ENCODE measurements at regions not wholly inside any gene's neighbourhood (a gene's known extent, or its start where the extent isn't known, plus 50 kb on each side); places are given as distances from the start of the nearest gene placed in this dataset.

DNA sequence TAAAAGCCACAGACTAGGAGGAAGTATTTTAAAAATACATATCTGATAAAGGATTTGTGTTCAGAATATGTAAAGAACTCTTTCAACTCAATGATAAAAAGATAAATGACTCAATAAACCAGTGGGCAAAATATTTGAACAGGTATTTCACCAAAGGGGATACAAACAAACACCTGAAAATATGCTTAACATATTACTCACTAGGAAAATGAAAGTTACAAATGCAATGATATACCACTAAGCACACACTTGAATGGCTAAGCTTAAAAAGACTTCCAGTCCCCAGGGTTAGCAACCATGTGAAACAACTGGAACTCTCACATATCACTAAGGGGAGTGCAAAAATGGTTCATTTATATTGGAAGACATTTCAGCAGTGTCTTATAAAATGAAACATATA is 131.6 kb downstream of the SLIT2 start:
- TF ChIP-seq STAT6 (CRISPR knock-in tag; IDR thresholded peaks at IDR 0.05) (no peak), EZH2 (IDR thresholded peaks at IDR 0.05; ENCODE audit: borderline replicate concordance, low read depth, low read length) (no peak), ZNF696 (CRISPR knock-in tag; conservative IDR thresholded peaks at IDR 0.05) (no peak), EGR1 (conservative IDR thresholded peaks at IDR 0.05) (no peak), DLX4 (CRISPR knock-in tag; IDR thresholded peaks at IDR 0.05) (no peak), SOX6 (IDR thresholded peaks at IDR 0.05) (no peak), FOSL1 (tag; conservative IDR thresholded peaks at IDR 0.05) (no peak), POLR2AphosphoS5 (IDR thresholded peaks at IDR 0.05; ENCODE audit: control insufficient read depth, insufficient read depth, low read depth, low read length) (no peak), MEF2D (tag; conservative IDR thresholded peaks at IDR 0.05; ENCODE audit: low read depth) (no peak), RFX5 (IDR thresholded peaks at IDR 0.05; ENCODE audit: low read depth, low read length) (no peak)
- TF ChIP-seq, protein P1, sequence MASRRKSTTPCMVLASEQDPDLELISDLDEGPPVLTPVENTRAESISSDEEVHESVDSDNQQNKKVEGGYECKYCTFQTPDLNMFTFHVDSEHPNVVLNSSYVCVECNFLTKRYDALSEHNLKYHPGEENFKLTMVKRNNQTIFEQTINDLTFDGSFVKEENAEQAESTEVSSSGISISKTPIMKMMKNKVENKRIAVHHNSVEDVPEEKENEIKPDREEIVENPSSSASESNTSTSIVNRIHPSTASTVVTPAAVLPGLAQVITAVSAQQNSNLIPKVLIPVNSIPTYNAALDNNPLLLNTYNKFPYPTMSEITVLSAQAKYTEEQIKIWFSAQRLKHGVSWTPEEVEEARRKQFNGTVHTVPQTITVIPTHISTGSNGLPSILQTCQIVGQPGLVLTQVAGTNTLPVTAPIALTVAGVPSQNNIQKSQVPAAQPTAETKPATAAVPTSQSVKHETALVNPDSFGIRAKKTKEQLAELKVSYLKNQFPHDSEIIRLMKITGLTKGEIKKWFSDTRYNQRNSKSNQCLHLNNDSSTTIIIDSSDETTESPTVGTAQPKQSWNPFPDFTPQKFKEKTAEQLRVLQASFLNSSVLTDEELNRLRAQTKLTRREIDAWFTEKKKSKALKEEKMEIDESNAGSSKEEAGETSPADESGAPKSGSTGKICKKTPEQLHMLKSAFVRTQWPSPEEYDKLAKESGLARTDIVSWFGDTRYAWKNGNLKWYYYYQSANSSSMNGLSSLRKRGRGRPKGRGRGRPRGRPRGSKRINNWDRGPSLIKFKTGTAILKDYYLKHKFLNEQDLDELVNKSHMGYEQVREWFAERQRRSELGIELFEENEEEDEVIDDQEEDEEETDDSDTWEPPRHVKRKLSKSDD (conservative IDR thresholded peaks at IDR 0.05; ENCODE audit: low read length) = no peak
- TF ChIP-seq, protein P2, sequence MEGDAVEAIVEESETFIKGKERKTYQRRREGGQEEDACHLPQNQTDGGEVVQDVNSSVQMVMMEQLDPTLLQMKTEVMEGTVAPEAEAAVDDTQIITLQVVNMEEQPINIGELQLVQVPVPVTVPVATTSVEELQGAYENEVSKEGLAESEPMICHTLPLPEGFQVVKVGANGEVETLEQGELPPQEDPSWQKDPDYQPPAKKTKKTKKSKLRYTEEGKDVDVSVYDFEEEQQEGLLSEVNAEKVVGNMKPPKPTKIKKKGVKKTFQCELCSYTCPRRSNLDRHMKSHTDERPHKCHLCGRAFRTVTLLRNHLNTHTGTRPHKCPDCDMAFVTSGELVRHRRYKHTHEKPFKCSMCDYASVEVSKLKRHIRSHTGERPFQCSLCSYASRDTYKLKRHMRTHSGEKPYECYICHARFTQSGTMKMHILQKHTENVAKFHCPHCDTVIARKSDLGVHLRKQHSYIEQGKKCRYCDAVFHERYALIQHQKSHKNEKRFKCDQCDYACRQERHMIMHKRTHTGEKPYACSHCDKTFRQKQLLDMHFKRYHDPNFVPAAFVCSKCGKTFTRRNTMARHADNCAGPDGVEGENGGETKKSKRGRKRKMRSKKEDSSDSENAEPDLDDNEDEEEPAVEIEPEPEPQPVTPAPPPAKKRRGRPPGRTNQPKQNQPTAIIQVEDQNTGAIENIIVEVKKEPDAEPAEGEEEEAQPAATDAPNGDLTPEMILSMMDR (IDR thresholded peaks at IDR 0.05 in 2 of 3, conservative IDR thresholded peaks at IDR 0.05 in 1 of 3; ENCODE audit: insufficient read depth in 2 of 3, low read depth in 1 of 3, low read length in 3 of 3) = no peak
- TF ChIP-seq, protein P3, sequence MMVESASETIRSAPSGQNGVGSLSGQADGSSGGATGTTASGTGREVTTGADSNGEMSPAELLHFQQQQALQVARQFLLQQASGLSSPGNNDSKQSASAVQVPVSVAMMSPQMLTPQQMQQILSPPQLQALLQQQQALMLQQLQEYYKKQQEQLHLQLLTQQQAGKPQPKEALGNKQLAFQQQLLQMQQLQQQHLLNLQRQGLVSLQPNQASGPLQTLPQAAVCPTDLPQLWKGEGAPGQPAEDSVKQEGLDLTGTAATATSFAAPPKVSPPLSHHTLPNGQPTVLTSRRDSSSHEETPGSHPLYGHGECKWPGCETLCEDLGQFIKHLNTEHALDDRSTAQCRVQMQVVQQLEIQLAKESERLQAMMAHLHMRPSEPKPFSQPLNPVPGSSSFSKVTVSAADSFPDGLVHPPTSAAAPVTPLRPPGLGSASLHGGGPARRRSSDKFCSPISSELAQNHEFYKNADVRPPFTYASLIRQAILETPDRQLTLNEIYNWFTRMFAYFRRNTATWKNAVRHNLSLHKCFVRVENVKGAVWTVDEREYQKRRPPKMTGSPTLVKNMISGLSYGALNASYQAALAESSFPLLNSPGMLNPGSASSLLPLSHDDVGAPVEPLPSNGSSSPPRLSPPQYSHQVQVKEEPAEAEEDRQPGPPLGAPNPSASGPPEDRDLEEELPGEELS (CRISPR knock-in tag; IDR thresholded peaks at IDR 0.05; ENCODE audit: borderline replicate concordance) = no peak
